ENCODE measurements at regions not wholly inside any gene's neighbourhood (a gene's known extent, or its start where the extent isn't known, plus 50 kb on each side); places are given as distances from the start of the nearest gene placed in this dataset.

- no peak for TF ChIP-seq CTCF (IDR thresholded peaks at IDR 0.05)
- Histone ChIP-seq H3K4me1 (no peaks in the 10 kb centered on the region), H3K27ac (no peak overlapping the region), H3K36me3 (no peaks in the 10 kb centered on the region), H3K9me3 (no peaks in the 10 kb centered on the region), H3K4me3 (no peak overlapping the region), H3K27me3 (no peaks in the 10 kb centered on the region)
- FAIRE-seq, result no peak
- WGBS, 2 donors, result 45 to 69% methylated on average over 3 of the region's 3 CpGs
- intact Hi-C loops (cut with DNase I), result no loop called here
- ATAC-seq, result no peak
- DNase-seq, result no peak
Observed at GRCh38 chr12:103205906-103206305, 248.4 kb downstream of the ASCL1 start.

GRCh38 chr12:103207936-103208335, 250.5 kb downstream of the ASCL1 start:
- DNase-seq, result no peak
- no peak for FAIRE-seq
- Histone ChIP-seq H3K4me1 (no peaks in the 10 kb centered on the region), H3K4me3 (no peak overlapping the region), H3K27ac (no peak overlapping the region), H3K27me3 (no peaks in the 10 kb centered on the region), H3K36me3 (no peaks in the 10 kb centered on the region), H3K9me3 (no peaks in the 10 kb centered on the region)
- TF ChIP-seq CTCF (IDR thresholded peaks at IDR 0.05), result no peak
- 50 to 59% methylated on average over 6 of the region's 6 CpGs for WGBS, 2 donors
- intact Hi-C loops (cut with DNase I), result no loop called here
- ATAC-seq, result no peak

GRCh38 chr12:103241184-103241583, 254.6 kb downstream of the C12orf42 start:
- WGBS, 2 donors, result 11 to 14% methylated on average over 2 of the region's 2 CpGs
- Histone ChIP-seq H3K4me3 (no peak overlapping the region), H3K36me3 (no peaks in the 10 kb centered on the region), H3K9me3 (no peaks in the 10 kb centered on the region), H3K27me3 (no peaks in the 10 kb centered on the region), H3K4me1 (no peaks in the 10 kb centered on the region), H3K27ac (no peak overlapping the region)
- ATAC-seq, result peak in 3 of 4 donors; percentile 16 to 89 (median 67)
- TF ChIP-seq CTCF (IDR thresholded peaks at IDR 0.05), result no peak
- intact Hi-C loops (cut with DNase I), result no loop called here
- no peak for DNase-seq
- no peak for FAIRE-seq

- no peaks in the 10 kb centered on the region for H3K9me3 ChIP-seq
Observed at GRCh38 chr12:103244596-103244995, 251.2 kb downstream of the C12orf42 start.

GRCh38 chr12:103247531-103247930, 248.2 kb downstream of the C12orf42 start:
- H3K27ac ChIP-seq, result no peak overlapping the region
- H3K27me3 ChIP-seq, result peaks cover 0 to 5% (median 0%) of the 10 kb centered on the region in 4 donors
- intact Hi-C loops (cut with DNase I), result no loop called here
- no peak for TF ChIP-seq CTCF (IDR thresholded peaks at IDR 0.05)
- no peak for ATAC-seq
- no peaks in the 10 kb centered on the region for H3K9me3 ChIP-seq
- DNase-seq, result no peak
- no peak for FAIRE-seq
- H3K4me1 ChIP-seq, result no peaks in the 10 kb centered on the region
- H3K36me3 ChIP-seq, result no peaks in the 10 kb centered on the region
- H3K4me3 ChIP-seq, result no peak overlapping the region

More at GRCh38 chr12:103244596-103244995, 251.2 kb downstream of the C12orf42 start:
- intact Hi-C loops (cut with DNase I), result no loop called here
- Histone ChIP-seq H3K4me1 (no peaks in the 10 kb centered on the region), H3K27me3 (no peaks in the 10 kb centered on the region), H3K27ac (no peak overlapping the region), H3K36me3 (no peaks in the 10 kb centered on the region), H3K4me3 (no peak overlapping the region)
- no peak for TF ChIP-seq CTCF (IDR thresholded peaks at IDR 0.05)
- ATAC-seq (no peak), FAIRE-seq (no peak), DNase-seq (no peak)
